Endothelial cell (in vitro differentiated cells): ENCODE measurements at regions not wholly inside any gene's neighbourhood (a gene's known extent, or its start where the extent isn't known, plus 50 kb on each side); places are given as distances from the start of the nearest gene placed in this dataset.

Source experiments
- DNase-seq: peaks from one replicate; pipeline ENCODE4 v3.0.0; 2021; ENCODE audit warnings: low spot score
- H3K27ac Mint-ChIP-seq: one replicate; pipeline ENCODE4 v1.8.0; 2021; ENCODE audit warnings: mixed read lengths, inconsistent platforms; ENCODE audit not compliant: unreplicated experiment
- H3K27me3 Mint-ChIP-seq: one replicate; pipeline ENCODE4 v1.8.0; 2021; ENCODE audit warnings: mild to moderate bottlenecking, moderate library complexity, mixed read lengths, inconsistent platforms; ENCODE audit not compliant: unreplicated experiment
- H3K36me3 Mint-ChIP-seq: one replicate; pipeline ENCODE4 v1.8.0; 2021; ENCODE audit warnings: mild to moderate bottlenecking, low read depth, mixed read lengths, inconsistent platforms; ENCODE audit not compliant: unreplicated experiment
- H3K4me1 Mint-ChIP-seq: one replicate; pipeline ENCODE4 v1.8.0; 2021; ENCODE audit warnings: mild to moderate bottlenecking, mixed read lengths, inconsistent platforms; ENCODE audit not compliant: unreplicated experiment
- H3K4me3 Mint-ChIP-seq: one replicate; pipeline ENCODE4 v1.8.0; 2021; ENCODE audit warnings: mild to moderate bottlenecking, mixed read lengths, inconsistent platforms; ENCODE audit not compliant: unreplicated experiment
- H3K9me3 Mint-ChIP-seq: one replicate; pipeline ENCODE4 v1.8.0; 2021; ENCODE audit warnings: mixed read lengths, inconsistent platforms; ENCODE audit not compliant: unreplicated experiment
- TF ChIP-seq, protein P1 (sequence below): fragments of 200-600 bp; sonication (generic); IDR thresholded peaks from one replicate; pipeline ENCODE4 v1.5.0; 2021; ENCODE audit warnings: antibody characterized with exemption; ENCODE audit not compliant: unreplicated experiment

DNA sequence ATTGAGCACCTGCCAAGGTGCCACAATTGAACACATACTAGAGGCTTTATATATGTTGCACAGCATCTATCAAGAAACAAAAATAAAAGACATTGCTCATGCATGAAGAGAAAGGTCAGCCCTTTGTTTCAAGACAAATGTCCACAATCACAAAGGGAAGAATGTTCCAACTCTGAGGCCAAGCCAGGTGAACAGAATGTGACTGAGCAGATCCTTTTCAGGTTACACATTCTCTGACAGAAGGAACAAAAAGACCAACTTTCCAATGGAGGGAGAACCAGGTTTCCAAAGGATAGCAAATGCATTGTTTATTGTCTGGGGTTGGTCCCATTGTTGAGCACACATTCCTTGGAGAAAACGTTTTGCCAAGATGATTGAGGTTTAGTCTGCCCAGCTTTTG lies 50.2 kb upstream of the FAM174B start:
- H3K27ac Mint-ChIP-seq = no peak overlapping the region
- H3K4me3 Mint-ChIP-seq = no peak overlapping the region
- H3K27me3 Mint-ChIP-seq = peaks cover 7% of the 10 kb centered on the region
- no peak for DNase-seq
- no peaks in the 10 kb centered on the region for H3K9me3 Mint-ChIP-seq
- no peaks in the 10 kb centered on the region for H3K36me3 Mint-ChIP-seq
- H3K4me1 Mint-ChIP-seq = peaks cover 7% of the 10 kb centered on the region
- TF ChIP-seq, protein P1, sequence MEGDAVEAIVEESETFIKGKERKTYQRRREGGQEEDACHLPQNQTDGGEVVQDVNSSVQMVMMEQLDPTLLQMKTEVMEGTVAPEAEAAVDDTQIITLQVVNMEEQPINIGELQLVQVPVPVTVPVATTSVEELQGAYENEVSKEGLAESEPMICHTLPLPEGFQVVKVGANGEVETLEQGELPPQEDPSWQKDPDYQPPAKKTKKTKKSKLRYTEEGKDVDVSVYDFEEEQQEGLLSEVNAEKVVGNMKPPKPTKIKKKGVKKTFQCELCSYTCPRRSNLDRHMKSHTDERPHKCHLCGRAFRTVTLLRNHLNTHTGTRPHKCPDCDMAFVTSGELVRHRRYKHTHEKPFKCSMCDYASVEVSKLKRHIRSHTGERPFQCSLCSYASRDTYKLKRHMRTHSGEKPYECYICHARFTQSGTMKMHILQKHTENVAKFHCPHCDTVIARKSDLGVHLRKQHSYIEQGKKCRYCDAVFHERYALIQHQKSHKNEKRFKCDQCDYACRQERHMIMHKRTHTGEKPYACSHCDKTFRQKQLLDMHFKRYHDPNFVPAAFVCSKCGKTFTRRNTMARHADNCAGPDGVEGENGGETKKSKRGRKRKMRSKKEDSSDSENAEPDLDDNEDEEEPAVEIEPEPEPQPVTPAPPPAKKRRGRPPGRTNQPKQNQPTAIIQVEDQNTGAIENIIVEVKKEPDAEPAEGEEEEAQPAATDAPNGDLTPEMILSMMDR = no peak

DNA sequence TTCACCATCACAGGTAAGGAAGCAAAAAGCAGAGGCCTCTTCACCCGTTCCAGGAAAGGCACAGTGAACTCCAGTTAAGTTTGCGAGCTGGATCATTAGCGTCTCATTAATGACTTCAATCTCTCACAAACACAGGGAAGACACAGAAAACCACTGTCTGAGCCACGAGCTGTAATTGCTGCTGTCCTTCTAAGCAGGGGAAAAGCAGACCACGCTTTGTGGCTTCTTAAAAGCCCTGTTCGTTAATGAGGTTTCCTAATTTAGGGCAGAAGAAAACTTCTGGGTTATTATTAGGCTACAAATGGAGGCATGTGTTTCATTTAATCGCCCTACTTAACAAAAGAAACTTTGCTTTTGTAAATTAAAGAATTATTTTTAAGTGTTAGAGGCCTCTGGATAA lies 50.6 kb upstream of the FAM174B start:
- DNase-seq = no peak
- Mint-ChIP-seq H3K4me3 (no peak overlapping the region), H3K4me1 (peaks cover 7% of the 10 kb centered on the region), H3K36me3 (no peaks in the 10 kb centered on the region), H3K9me3 (no peaks in the 10 kb centered on the region), H3K27ac (no peak overlapping the region), H3K27me3 (peaks cover 7% of the 10 kb centered on the region)
- TF ChIP-seq, protein P1 = no peak

DNA sequence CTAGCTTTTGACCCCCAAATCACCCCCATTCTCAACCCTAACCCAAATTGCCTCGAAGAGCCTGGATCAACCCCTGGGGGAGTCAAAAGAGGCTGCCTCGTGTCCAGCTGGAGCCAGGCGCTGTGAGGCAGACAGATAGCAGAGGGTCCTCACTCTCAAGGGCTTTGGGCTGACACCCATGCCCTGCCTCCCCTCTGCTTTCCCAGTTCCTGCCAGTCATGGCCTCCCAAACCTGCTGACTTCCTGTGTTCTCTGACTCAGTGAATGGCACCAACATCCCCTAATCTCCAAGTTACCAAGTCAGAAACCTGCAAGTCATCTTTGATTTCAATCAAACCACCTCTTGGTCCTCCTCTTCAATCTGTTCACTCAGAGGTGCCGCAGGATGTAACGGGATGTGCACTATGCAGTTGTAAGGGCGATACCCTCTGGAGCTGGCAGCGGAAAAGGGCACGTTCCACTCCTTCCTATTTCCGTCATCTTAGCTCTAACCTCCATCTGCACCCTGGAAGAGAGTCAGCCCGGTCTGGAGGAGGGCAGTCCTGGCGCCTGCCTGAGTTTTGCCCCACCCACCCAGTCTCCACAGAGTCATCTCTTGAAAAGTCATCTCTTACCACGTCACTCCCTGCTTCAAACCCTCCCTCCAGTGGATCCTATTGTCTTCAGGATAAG lies 52.4 kb upstream of the FAM174B start:
- peaks cover 7% of the 10 kb centered on the region for H3K4me1 Mint-ChIP-seq
- no peak overlapping the region for H3K4me3 Mint-ChIP-seq
- no peaks in the 10 kb centered on the region for H3K36me3 Mint-ChIP-seq
- no peak overlapping the region for H3K27ac Mint-ChIP-seq
- H3K27me3 Mint-ChIP-seq = peaks cover 7% of the 10 kb centered on the region
- no peaks in the 10 kb centered on the region for H3K9me3 Mint-ChIP-seq
- DNase-seq = no peak
- TF ChIP-seq, protein P1 = no peak

DNA sequence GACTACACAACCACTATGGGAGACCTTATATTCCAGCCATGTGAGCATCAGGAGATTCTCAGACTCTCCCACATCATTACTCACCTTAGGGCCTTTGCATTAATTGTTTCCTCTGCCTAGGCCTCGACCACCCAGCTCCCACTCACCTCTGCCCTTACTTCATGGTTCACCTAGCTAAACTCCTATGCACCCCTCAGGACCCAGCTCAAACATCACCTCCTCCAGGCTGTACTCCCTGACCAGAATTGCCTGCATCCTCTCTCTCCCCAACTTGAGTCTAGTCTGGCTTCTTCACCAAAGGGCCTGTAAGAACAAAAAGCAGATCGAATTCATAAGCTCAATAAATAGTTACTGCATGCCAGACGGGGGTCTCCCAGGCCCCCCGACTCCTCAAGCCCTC lies 53.1 kb upstream of the FAM174B start:
- H3K27ac Mint-ChIP-seq = no peak overlapping the region
- peaks cover 7% of the 10 kb centered on the region for H3K4me1 Mint-ChIP-seq

More for the DNA sequence above, 53.1 kb upstream of the FAM174B start:
- Mint-ChIP-seq H3K4me3 (no peak overlapping the region), H3K27me3 (peaks cover 7% of the 10 kb centered on the region), H3K9me3 (no peaks in the 10 kb centered on the region), H3K36me3 (no peaks in the 10 kb centered on the region)
- TF ChIP-seq, protein P1 = no peak
- no peak for DNase-seq
